Liver (tissue), 3 donors: ENCODE measurements at regions not wholly inside any gene's neighbourhood (a gene's known extent, or its start where the extent isn't known, plus 50 kb on each side); places are given as distances from the start of the nearest gene placed in this dataset.
"Not testable (repeated sequence)": the region's sequence is repeated elsewhere in the genome, so short reads cannot be mapped to it uniquely, and the experiment has no call there.

Source experiments
- EGR1 ChIP-seq, 2 donors: IDR thresholded peaks; 2 replicates each; pipeline ENCODE4 v1.6.1; 2016 to 2018; ENCODE audit warnings: antibody characterized with exemption in 2 of 2, low read depth in 2 of 2
- HNF4A ChIP-seq, 2 donors: conservative IDR thresholded peaks; 2 replicates each; pipeline ENCODE4 v1.6.1; 2016; ENCODE audit warnings: antibody characterized with exemption in 2 of 2, mild to moderate bottlenecking in 2 of 2
- YY1 ChIP-seq: IDR thresholded peaks from 2 replicates; pipeline ENCODE4 v1.6.1; 2016; ENCODE audit warnings: antibody characterized with exemption, mild to moderate bottlenecking
- TF ChIP-seq, protein P1 (sequence below): fragments of 150-350 bp; IDR thresholded peaks from 2 replicates; pipeline ENCODE4 v1.5.1; 2017; ENCODE audit warnings: improper control_type of control experiment, low read depth, low read length; ENCODE audit not compliant: missing input control
- TF ChIP-seq, protein P2 (sequence below): IDR thresholded peaks from 2 replicates; pipeline ENCODE4 v1.6.1; 2016; ENCODE audit warnings: antibody characterized with exemption
- donor health status: healthy.
- donor health status: healthy.

DNA sequence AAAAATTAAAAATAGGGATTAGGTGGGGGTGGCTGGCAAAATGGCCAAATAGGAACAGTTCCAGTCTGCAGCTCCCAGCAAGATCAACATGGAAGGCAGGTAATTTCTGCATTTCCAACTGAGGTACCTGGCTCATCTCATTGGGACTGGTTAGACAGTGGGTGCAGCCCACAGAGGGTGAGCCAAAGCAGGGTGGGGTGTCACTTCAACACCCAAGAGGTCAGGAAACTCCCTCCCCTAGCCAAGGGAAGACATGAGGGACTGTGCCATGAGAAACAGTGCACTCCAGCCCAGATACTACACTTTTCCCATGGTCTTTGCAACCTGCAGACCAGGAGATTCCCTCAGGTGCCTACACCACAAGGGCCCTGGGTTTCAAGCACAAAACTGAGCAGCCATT, 109.3 kb upstream of the CAB39 start:
- TF ChIP-seq HNF4A (conservative IDR thresholded peaks at IDR 0.05); EGR1 (IDR thresholded peaks at IDR 0.05; ENCODE audit: low read depth in 2 of 2); YY1: not testable (repeated sequence)
- TF ChIP-seq, protein P1, sequence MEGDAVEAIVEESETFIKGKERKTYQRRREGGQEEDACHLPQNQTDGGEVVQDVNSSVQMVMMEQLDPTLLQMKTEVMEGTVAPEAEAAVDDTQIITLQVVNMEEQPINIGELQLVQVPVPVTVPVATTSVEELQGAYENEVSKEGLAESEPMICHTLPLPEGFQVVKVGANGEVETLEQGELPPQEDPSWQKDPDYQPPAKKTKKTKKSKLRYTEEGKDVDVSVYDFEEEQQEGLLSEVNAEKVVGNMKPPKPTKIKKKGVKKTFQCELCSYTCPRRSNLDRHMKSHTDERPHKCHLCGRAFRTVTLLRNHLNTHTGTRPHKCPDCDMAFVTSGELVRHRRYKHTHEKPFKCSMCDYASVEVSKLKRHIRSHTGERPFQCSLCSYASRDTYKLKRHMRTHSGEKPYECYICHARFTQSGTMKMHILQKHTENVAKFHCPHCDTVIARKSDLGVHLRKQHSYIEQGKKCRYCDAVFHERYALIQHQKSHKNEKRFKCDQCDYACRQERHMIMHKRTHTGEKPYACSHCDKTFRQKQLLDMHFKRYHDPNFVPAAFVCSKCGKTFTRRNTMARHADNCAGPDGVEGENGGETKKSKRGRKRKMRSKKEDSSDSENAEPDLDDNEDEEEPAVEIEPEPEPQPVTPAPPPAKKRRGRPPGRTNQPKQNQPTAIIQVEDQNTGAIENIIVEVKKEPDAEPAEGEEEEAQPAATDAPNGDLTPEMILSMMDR: not testable (repeated sequence)
- TF ChIP-seq, protein P2, sequence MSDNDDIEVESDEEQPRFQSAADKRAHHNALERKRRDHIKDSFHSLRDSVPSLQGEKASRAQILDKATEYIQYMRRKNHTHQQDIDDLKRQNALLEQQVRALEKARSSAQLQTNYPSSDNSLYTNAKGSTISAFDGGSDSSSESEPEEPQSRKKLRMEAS: not testable (repeated sequence)
